ENCODE measurements at regions not wholly inside any gene's neighbourhood (a gene's known extent, or its start where the extent isn't known, plus 50 kb on each side); places are given as distances from the start of the nearest gene placed in this dataset.
"Not testable (repeated sequence)": the region's sequence is repeated elsewhere in the genome, so short reads cannot be mapped to it uniquely, and the experiment has no call there.

DNA sequence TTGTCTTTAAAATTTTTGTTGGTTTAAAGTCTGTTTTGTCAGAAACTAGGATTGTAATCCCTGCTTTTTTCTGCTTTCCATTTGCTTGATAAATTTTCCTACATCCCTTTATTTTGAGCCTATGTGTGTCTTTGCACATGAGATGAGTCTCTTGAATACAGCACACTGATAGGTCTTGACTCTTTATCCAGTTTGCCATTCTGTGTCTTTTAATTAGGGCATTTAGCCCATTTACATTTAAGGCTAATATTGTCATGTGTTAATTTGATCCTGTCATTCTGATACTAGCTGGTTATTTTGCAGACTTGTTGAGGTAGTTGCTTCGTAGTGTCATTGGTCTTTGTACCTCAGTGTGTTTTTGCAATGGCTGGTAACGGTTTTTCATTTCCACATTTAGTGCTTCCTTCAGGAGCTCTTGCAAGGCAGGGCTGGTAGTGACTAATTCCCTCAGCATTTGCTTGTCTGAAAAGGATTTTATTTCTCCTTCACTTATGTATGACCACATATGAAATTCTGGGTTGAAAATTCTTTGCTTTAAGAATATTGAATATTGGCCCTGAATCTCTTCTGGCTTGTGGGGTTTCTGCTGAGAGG, 294.7 kb downstream of the WDR11 start:
- not testable (repeated sequence) for DNase-seq

- DNase-seq: no peak
Observed at GRCh38 chr10:121148921-121149320, 297.8 kb downstream of the WDR11 start.

DNA sequence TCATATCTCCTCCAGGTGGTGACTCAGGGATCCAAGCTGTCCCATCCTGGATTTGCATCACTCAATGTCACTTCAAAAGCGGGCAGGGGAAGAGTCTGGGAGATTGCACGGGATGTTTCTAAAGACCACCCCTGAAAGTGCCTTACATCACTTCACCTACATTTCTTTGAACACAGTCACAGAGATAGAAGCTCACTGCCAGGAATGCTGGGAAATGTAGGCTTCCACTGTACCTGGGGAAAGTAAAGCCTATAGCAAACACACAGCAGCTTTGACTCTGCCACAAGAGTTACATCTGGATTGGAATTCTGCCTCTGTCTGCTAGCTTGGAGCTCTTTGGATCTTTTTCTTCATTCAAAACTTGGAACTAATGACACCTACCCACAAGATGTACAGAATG, 300.9 kb downstream of the WDR11 start:
- no peak for DNase-seq

DNA sequence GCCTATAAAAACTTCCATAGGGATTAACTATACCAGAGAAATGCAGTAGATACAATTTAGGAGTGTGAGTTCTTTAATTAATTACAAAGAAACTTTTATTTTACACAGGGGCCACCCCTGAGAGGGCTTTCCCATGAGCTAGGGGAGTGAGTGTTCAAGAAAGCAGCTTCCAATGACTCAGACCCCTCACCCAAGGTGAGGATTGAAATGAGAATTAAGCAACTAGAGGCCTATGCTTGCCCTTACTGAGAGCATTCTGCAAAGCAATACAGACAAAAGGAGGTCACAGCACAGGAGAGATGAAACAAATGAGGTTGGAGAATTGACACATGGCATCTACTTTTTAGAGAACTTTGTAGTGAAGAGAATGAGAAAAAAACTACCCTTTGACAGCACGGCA, 301.8 kb downstream of the WDR11 start:
- no peak for DNase-seq

GRCh38 chr10:121154310-121154709, 303.1 kb downstream of the WDR11 start:
- DNase-seq: no peak

DNA sequence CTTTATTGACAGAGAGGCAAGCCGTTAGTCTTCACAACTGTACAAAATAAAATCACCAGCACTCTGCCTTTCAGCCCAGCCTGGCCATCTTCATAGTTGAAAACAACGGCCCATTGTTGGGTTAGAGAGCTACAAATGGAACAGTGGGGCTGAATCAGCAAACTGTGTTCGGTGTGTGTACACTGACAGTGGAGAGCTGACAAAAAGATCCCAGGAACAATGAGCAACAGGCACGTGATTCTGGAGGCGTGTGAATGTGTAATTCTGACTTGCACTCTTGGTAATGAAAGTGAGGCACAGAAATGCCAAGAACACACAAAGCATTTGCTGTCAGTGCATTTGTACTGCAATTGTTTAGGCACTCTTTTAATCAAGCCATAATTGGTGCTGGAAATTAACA, 303.7 kb downstream of the WDR11 start:
- DNase-seq: no peak

GRCh38 chr10:121155742-121156474, 304.7 kb downstream of the WDR11 start:
- DNase-seq: no peak

DNA sequence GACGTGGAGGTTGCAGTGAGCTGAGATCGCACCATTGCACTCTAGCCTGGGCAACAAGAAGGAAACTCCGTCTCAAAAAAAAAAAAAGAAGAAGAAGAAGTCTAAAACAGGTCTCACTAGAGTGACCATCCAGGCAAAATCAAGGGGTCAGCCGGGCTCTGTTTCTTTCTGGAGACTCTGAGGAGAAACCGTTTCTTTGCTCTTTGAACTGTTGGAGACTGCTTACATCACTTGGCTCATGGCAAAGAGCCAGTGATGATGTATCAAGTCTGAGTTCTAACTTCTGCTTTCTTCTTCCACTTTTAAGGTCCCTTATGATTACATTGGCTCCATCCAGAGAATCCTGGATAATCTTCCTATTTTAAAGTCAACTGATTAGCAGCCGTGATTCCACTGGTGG, 306.8 kb downstream of the WDR11 start:
- no peak for DNase-seq

GRCh38 chr10:121158988-121159579, 307.9 kb downstream of the WDR11 start:
- DNase-seq: no peak

- DNase-seq: peak; percentile 14
Observed at GRCh38 chr10:121159670-121160069, 308.5 kb downstream of the WDR11 start.

DNA sequence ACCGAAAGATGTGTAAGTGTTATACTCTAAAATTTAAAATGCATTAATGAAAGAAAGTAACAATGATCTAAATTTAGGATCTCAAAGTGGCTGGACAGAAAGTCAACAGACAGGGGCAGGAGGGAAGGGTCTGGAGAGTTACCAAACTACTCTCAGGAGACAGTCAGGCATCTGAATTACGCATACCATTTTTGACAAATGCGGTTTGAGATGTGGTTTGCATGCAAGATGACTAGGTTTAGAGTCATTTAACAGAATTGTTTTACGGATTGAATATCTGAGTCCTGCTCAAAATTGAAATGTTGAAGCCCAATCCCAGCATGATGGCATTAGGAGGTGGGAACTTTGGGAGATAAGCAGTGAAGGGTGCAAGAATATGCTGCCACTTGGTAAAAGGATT, 314.1 kb downstream of the WDR11 start:
- no peak for DNase-seq

GRCh38 chr10:121167534-121168243, 316.5 kb downstream of the WDR11 start:
- DNase-seq: no peak

DNA sequence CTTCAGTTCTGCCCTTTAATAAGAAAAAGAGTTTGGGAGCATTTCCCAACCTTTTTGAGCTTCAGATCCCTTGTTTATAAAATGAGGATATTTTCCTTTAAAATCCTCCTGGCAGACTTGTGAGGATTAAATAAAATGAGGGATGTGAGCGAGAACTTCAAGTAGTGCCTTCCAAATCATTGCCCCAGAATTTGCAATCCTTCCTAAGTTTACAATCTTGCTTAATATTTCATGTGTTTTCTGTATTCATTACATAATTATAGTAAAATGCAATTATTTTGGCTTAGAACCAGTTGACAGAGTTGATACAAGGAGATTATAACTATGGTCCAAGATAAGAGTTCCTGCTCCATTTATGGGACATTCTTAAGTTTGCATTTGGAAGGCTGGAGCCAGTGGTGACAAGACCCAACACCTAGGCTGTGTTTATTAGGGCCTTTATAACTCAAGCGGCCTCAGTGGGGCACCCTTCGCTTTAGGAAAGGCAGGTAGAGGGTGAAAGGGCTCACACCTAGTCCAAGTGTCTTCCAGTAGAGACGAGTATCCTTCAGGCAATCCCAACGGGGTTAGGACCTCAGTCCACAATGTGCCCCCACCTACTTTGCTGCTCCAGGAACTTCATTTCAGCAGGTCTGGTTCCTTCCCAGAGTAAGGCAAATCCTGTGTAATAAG, 317.5 kb downstream of the WDR11 start:
- DNase-seq: no peak

DNA sequence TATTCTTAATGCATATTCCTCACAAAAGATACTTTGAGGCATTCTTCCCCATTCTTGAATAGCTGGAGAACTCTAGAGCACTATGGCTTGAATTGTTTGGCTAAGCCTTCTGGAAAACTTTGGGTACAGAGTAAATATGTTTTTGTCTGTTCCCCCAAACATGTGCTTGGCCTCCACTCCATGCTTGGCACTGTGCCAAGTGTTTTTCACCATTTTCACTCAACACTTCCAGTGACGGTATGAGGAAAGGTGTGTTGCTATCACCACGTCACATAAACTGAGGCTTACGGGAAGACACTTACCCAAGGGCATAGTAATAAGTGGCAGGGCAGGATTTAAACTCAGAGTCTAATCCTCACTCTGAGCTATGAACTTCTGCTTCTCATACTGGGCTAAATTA, 318.2 kb downstream of the WDR11 start:
- no peak for DNase-seq

DNA sequence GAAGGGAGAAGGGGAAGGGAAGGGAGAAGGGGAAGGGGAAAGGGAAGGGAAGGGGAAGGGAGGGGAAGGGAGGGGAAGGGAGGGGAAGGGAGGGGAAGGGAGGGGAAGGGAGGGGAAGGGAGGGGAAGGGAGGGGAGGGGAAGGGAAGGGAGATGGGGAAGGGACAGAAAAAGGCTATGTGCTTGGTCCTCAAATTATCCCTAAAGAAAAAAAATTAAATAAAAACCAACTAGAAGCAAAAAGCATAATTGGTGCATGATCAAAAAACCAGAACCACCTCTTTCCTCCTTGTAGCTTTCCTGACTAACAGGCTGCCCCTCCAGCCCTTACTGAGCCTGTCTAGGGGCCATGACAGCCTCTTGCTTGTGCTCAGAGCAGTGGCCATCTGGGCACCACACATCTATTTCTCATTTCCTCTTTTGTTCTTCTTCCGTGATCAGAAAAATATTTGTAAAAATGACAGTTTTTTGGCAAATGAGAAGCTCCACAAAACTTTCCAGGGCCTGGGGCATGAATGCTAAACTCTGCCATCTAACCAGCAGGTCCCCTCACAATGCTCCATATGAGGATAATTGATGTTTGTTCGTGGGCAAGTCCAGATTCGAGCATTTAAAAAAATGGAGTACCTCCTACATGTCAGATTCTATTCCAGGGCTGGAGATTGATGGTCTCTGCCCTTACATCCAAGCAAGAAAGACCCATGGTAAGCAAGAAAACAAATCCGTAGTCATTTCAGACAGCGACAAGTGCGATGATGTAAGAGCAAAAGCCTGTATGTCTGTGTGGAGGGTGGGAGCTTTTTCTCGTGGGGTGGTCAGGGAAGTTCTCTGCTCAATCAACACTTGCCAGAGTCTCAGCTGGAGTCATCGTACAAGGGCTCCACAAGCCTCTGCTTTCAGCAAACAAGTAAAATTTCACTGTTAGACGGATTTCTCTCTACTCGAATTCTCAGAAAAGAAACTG, 320.9 kb downstream of the WDR11 start:
- DNase-seq: no peak

- DNase-seq: no peak
Observed at GRCh38 chr10:121179006-121179405, 327.8 kb downstream of the WDR11 start.

GRCh38 chr10:121182219-121182618, 331.1 kb downstream of the WDR11 start:
- no peak for DNase-seq

- no peak for DNase-seq
Observed at GRCh38 chr10:121183236-121183635, 332.1 kb downstream of the WDR11 start.

- DNase-seq: no peak
Observed at GRCh38 chr10:121183707-121184106, 332.5 kb downstream of the WDR11 start.

DNA sequence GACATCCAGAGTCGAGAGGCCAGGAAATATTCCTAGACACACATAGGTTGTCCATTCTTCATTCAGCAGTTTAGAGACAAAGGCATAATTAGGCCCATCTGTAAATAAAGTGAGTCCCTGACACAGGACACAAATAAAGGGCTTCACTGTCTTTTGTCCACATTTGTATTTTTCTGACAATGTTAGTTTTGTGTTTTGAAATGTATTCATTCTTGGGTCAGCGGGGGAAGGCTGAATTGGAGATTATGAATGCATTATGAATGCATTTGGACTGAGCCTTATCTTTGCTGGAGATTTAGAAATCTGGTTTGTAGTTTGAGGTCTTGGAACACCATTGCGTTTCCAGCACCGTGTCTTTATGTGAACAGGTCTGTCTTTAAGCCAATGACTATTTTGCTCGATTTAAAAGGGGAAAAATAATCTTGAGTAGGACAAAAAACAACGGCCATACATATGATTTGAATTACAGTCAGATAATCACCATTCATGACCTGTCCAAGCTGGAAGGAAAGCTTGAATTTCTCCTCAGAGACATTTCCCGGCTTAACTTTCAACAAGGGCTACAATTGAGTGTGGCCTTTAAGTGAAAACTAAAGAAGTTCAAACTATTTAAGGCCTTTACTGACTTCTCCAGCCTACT, 334.8 kb downstream of the WDR11 start:
- DNase-seq: no peak

- DNase-seq: no peak
Observed at GRCh38 chr10:121187391-121187790, 336.2 kb downstream of the WDR11 start.

DNA sequence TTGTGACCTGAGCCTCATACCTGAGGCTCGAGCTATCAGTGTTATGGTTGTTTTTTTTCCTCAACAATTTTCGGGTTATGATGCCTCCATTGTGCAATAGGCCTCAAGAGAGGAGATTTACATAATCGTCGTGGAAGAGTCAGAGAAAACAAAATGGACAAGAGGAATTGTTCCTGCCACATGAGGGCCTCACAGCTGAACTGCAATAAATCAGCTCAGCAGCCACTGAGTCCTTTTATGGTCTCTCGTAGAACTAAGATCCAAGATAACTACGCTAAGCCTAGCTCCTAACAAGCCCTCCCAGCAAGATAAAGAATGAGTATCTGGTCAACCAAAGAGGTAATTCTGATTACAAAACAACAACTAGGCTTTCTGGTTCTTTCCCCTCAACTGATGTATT, 336.8 kb downstream of the WDR11 start:
- no peak for DNase-seq
